ENCODE measurements at regions not wholly inside any gene's neighbourhood (a gene's known extent, or its start where the extent isn't known, plus 50 kb on each side); places are given as distances from the start of the nearest gene placed in this dataset.

- no peak overlapping the region for H3K4me3 ChIP-seq (ENCODE audit: low read length)
- H3K79me2 ChIP-seq (ENCODE audit: low read length): no peaks in the 10 kb centered on the region
- no peaks in the 10 kb centered on the region for H4K20me1 ChIP-seq (ENCODE audit: insufficient read depth, low read length)
- H3K27me3 ChIP-seq (replicated peaks; ENCODE audit: insufficient read depth, low read length): no peaks in the 10 kb centered on the region
- no peaks in the 10 kb centered on the region for H3K4me1 ChIP-seq (ENCODE audit: low read length)
- no peaks in the 10 kb centered on the region for H3F3A ChIP-seq (ENCODE audit: insufficient read depth, low read length)
- DNase-seq: no peak
- H3K4me2 ChIP-seq (ENCODE audit: low read depth, low read length): no peak overlapping the region
- H3K9ac ChIP-seq (ENCODE audit: low read length): no peak overlapping the region
- H3K9me3 ChIP-seq (replicated peaks; ENCODE audit: insufficient read depth, low read length): no peaks in the 10 kb centered on the region
- no peak overlapping the region for H2AFZ ChIP-seq (ENCODE audit: low read length)
- no peak for TF ChIP-seq CTCF (IDR thresholded peaks at IDR 0.05; ENCODE audit: low read length)
- TF ChIP-seq EZH2phosphoT487 (IDR thresholded peaks at IDR 0.05; ENCODE audit: low read length): no peak
- no peak for TF ChIP-seq EZH2 (optimal IDR thresholded peaks at IDR 0.05; ENCODE audit: low read depth, low read length)
- H3K36me3 ChIP-seq (replicated peaks; ENCODE audit: insufficient read depth, low read length): no peaks in the 10 kb centered on the region
- H3K27ac ChIP-seq (ENCODE audit: low read length): no peak overlapping the region
- H3K9me2 ChIP-seq (replicated peaks; ENCODE audit: insufficient read depth, low read length): no peaks in the 10 kb centered on the region
These were observed 128.2 kb upstream of the C1QTNF7 start for GRCh38 chr4:15299627-15300026.

- no peaks in the 10 kb centered on the region for H3K9me2 ChIP-seq (replicated peaks; ENCODE audit: insufficient read depth, low read length)
- no peaks in the 10 kb centered on the region for H3F3A ChIP-seq (ENCODE audit: insufficient read depth, low read length)
- H3K9me3 ChIP-seq (replicated peaks; ENCODE audit: insufficient read depth, low read length): no peaks in the 10 kb centered on the region
- H3K9ac ChIP-seq (ENCODE audit: low read length): no peak overlapping the region
- no peaks in the 10 kb centered on the region for H3K36me3 ChIP-seq (replicated peaks; ENCODE audit: insufficient read depth, low read length)
- H3K4me1 ChIP-seq (ENCODE audit: low read length): no peaks in the 10 kb centered on the region
- H3K27me3 ChIP-seq (replicated peaks; ENCODE audit: insufficient read depth, low read length): no peaks in the 10 kb centered on the region
- DNase-seq: no peak
- TF ChIP-seq CTCF (IDR thresholded peaks at IDR 0.05; ENCODE audit: low read length) (no peak), EZH2phosphoT487 (IDR thresholded peaks at IDR 0.05; ENCODE audit: low read length) (no peak), EZH2 (optimal IDR thresholded peaks at IDR 0.05; ENCODE audit: low read depth, low read length) (no peak)
- H4K20me1 ChIP-seq (ENCODE audit: insufficient read depth, low read length): no peaks in the 10 kb centered on the region
- H3K4me2 ChIP-seq (ENCODE audit: low read depth, low read length): no peak overlapping the region
- no peaks in the 10 kb centered on the region for H3K79me2 ChIP-seq (ENCODE audit: low read length)
- no peak overlapping the region for H3K4me3 ChIP-seq (ENCODE audit: low read length)
- no peak overlapping the region for H2AFZ ChIP-seq (ENCODE audit: low read length)
- H3K27ac ChIP-seq (ENCODE audit: low read length): no peak overlapping the region
These were observed 124.7 kb upstream of the C1QTNF7 start for GRCh38 chr4:15303052-15303641.

GRCh38 chr4:15314974-15315373 lies 112.9 kb upstream of the C1QTNF7 start:
- Histone ChIP-seq H3K4me1 (ENCODE audit: low read length) (no peaks in the 10 kb centered on the region), H3K36me3 (replicated peaks; ENCODE audit: insufficient read depth, low read length) (no peaks in the 10 kb centered on the region), H3K4me2 (ENCODE audit: low read depth, low read length) (no peak overlapping the region), H3K9me2 (replicated peaks; ENCODE audit: insufficient read depth, low read length) (no peaks in the 10 kb centered on the region), H3K79me2 (ENCODE audit: low read length) (no peaks in the 10 kb centered on the region), H4K20me1 (ENCODE audit: insufficient read depth, low read length) (no peaks in the 10 kb centered on the region), H3K9ac (ENCODE audit: low read length) (no peak overlapping the region), H3K9me3 (replicated peaks; ENCODE audit: insufficient read depth, low read length) (no peaks in the 10 kb centered on the region), H3K4me3 (ENCODE audit: low read length) (no peak overlapping the region), H3F3A (ENCODE audit: insufficient read depth, low read length) (no peaks in the 10 kb centered on the region), H3K27ac (ENCODE audit: low read length) (no peak overlapping the region), H2AFZ (ENCODE audit: low read length) (no peak overlapping the region), H3K27me3 (replicated peaks; ENCODE audit: insufficient read depth, low read length) (no peaks in the 10 kb centered on the region)
- no peak for DNase-seq
- TF ChIP-seq EZH2 (optimal IDR thresholded peaks at IDR 0.05; ENCODE audit: low read depth, low read length) (no peak), CTCF (IDR thresholded peaks at IDR 0.05; ENCODE audit: low read length) (no peak), EZH2phosphoT487 (IDR thresholded peaks at IDR 0.05; ENCODE audit: low read length) (no peak)
